Stimulated activated CD8-positive, alpha-beta memory T cell treated with anti-CD3 and anti-CD28 coated beads, Interleukin-15, amount 100 ng/mL, for 48 hours (primary cell): ENCODE measurements at regions not wholly inside any gene's neighbourhood (a gene's known extent, or its start where the extent isn't known, plus 50 kb on each side); places are given as distances from the start of the nearest gene placed in this dataset.
A peak's percentile ranks its signal among the peaks of the same experiment; 100 is the strongest.

Experiments
- DNase-seq, 2 donors: peaks; one replicate each; pipeline ENCODE4 v3.0.0-alpha.2; 2020; ENCODE audit warnings: low read depth in 2 of 2

GRCh38 chr10:31081937-31082840 lies 50.5 kb upstream of the ZNF438 start:
- no peak for DNase-seq

GRCh38 chr10:31083765-31084184 lies 52.1 kb upstream of the ZNF438 start:
- DNase-seq: peak; percentile 37 to 43

GRCh38 chr10:31087011-31087410 lies 55.3 kb upstream of the ZNF438 start:
- DNase-seq: no peak

GRCh38 chr10:31087851-31088250 lies 56.2 kb upstream of the ZNF438 start:
- no peak for DNase-seq

- no peak for DNase-seq
Observed at GRCh38 chr10:31090894-31091607, 59.4 kb upstream of the ZNF438 start.

GRCh38 chr10:31095677-31096560 lies 64.3 kb upstream of the ZNF438 start:
- DNase-seq: no peak

- DNase-seq: no peak
Observed at GRCh38 chr10:31098046-31098445, 66.4 kb upstream of the ZNF438 start.

- DNase-seq: no peak
Observed at GRCh38 chr10:31099094-31099493, 67.4 kb upstream of the ZNF438 start.

GRCh38 chr10:31099664-31100063 lies 68.0 kb upstream of the ZNF438 start:
- DNase-seq: no peak

GRCh38 chr10:31100115-31100601 lies 68.5 kb upstream of the ZNF438 start:
- no peak for DNase-seq

- no peak for DNase-seq
Observed at GRCh38 chr10:31100662-31101061, 69.0 kb upstream of the ZNF438 start.

GRCh38 chr10:31101123-31101522 lies 69.5 kb upstream of the ZNF438 start:
- DNase-seq: peak; percentile 66 to 67

- no peak for DNase-seq
Observed at GRCh38 chr10:31102421-31102820, 70.8 kb upstream of the ZNF438 start.

GRCh38 chr10:31103112-31103511 lies 71.4 kb upstream of the ZNF438 start:
- DNase-seq: no peak

GRCh38 chr10:31112961-31113360 lies 81.3 kb upstream of the ZNF438 start:
- no peak for DNase-seq

GRCh38 chr10:31116226-31116625 lies 84.6 kb upstream of the ZNF438 start:
- DNase-seq: no peak

- DNase-seq: no peak
Observed at GRCh38 chr10:31118556-31118955, 86.9 kb upstream of the ZNF438 start.

- no peak for DNase-seq
Observed at GRCh38 chr10:31120392-31120791, 88.7 kb upstream of the ZNF438 start.

GRCh38 chr10:31120961-31121685 lies 89.5 kb upstream of the ZNF438 start:
- DNase-seq: no peak

- DNase-seq: no peak
Observed at GRCh38 chr10:31121757-31122577, 90.3 kb upstream of the ZNF438 start.
